ENCODE measurements at regions not wholly inside any gene's neighbourhood (a gene's known extent, or its start where the extent isn't known, plus 50 kb on each side); places are given as distances from the start of the nearest gene placed in this dataset.

DNA sequence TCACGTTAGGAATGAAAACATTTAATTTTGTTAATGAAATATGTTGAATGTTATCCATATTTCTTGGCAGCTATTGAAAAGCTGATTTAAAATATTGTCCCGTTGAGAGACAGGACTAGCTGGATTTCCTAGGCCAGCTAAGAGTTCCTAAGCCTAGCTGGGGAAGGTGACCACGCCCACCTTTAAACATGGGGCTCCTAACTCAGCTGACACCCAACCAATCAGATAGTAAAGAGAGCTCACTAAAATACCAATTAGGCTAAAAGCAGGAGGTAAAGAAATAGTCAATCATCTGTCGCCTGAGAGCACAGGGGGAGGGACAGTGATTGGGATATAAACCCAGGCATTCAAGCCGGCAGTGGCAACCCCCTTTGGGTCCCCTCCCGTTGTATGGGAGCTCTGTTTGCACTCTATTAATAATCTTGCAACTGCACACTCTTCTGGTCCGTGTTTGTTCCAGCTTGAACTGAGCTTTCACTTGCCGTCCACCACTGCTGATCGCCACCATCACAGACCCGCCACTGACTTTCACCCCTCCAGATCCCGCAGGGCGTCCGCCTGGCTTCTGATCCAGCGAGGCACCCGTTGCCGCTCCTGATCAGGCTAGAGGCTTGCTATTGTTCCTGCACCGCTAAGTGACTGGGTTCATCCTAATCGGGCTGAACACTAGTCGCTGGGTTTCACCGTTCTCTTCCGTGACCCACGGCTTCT, 308.9 kb downstream of the GLUD2 start:
- DNase-seq (ENCODE audit: unreplicated experiment) = no peak
- Mint-ChIP-seq H3K9me3 (ENCODE audit: unreplicated experiment) (peaks cover 5% of the 10 kb centered on the region), H3K27ac (ENCODE audit: low read depth, unreplicated experiment) (no peak overlapping the region), H3K4me1 (ENCODE audit: insufficient read depth, unreplicated experiment) (no peaks in the 10 kb centered on the region), H3K4me3 (ENCODE audit: unreplicated experiment) (no peak overlapping the region), H3K36me3 (ENCODE audit: insufficient read depth, unreplicated experiment) (no peaks in the 10 kb centered on the region), H3K27me3 (ENCODE audit: insufficient read depth, unreplicated experiment) (no peaks in the 10 kb centered on the region)
- TF ChIP-seq CTCF (IDR thresholded peaks at IDR 0.05; ENCODE audit: unreplicated experiment) = no peak
- ChIA-PET POLR2A (interaction anchor here (0.6 kb wide), 1 partner anchor 1194 kb away, joined by 3 read pairs; no protein-coding TSS in a partner anchor), CTCF (interaction anchor here (0.6 kb wide), 1 partner anchor 702 kb away, joined by 4 read pairs; no protein-coding TSS in a partner anchor)
- BruUV-seq (replicated peaks) = no TSS peak
- intact Hi-C loops (cut with micrococcal nuclease) = no loop called here

DNA sequence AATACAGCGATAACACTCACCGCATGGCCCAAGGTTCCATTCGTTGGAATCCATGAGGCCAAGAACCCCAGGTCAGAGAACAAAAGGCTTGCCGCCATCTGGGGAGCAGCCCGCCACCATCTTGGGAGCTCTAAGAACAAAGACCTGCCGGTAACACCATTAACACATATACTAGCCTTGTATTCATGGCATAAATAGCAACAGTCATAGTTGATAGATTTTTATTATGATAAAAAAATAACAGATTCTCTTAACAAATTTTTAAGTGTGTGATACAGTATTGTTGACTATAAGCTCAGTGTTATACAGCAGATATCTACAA, 309.4 kb downstream of the GLUD2 start:
- H3K36me3 Mint-ChIP-seq (ENCODE audit: insufficient read depth, unreplicated experiment) = no peaks in the 10 kb centered on the region
- intact Hi-C loops (cut with micrococcal nuclease) = no loop called here

GRCh38 chrX:121360280-121360679, 312.9 kb downstream of the GLUD2 start:
- no peak overlapping the region for H3K27ac Mint-ChIP-seq (ENCODE audit: low read depth, unreplicated experiment)
- intact Hi-C loops (cut with micrococcal nuclease) = no loop called here
- no peak for TF ChIP-seq CTCF (IDR thresholded peaks at IDR 0.05; ENCODE audit: unreplicated experiment)
- no peaks in the 10 kb centered on the region for H3K4me1 Mint-ChIP-seq (ENCODE audit: insufficient read depth, unreplicated experiment)
- ChIA-PET CTCF (no interaction called here), POLR2A (no interaction called here)
- peaks cover 11% of the 10 kb centered on the region for H3K9me3 Mint-ChIP-seq (ENCODE audit: unreplicated experiment)
- no peak overlapping the region for H3K4me3 Mint-ChIP-seq (ENCODE audit: unreplicated experiment)
- BruUV-seq (replicated peaks) = no TSS peak
- H3K27me3 Mint-ChIP-seq (ENCODE audit: insufficient read depth, unreplicated experiment) = no peaks in the 10 kb centered on the region
- DNase-seq (ENCODE audit: unreplicated experiment) = no peak
- H3K36me3 Mint-ChIP-seq (ENCODE audit: insufficient read depth, unreplicated experiment) = no peaks in the 10 kb centered on the region

More for the DNA sequence above, 309.4 kb downstream of the GLUD2 start:
- H3K27ac Mint-ChIP-seq (ENCODE audit: low read depth, unreplicated experiment) = no peak overlapping the region
- H3K4me1 Mint-ChIP-seq (ENCODE audit: insufficient read depth, unreplicated experiment) = no peaks in the 10 kb centered on the region
- no peaks in the 10 kb centered on the region for H3K9me3 Mint-ChIP-seq (ENCODE audit: unreplicated experiment)
- ChIA-PET POLR2A (no interaction called here), CTCF (no interaction called here)
- no TSS peak for BruUV-seq (replicated peaks)
- H3K27me3 Mint-ChIP-seq (ENCODE audit: insufficient read depth, unreplicated experiment) = no peaks in the 10 kb centered on the region
- H3K4me3 Mint-ChIP-seq (ENCODE audit: unreplicated experiment) = no peak overlapping the region
- no peak for DNase-seq (ENCODE audit: unreplicated experiment)
- TF ChIP-seq CTCF (IDR thresholded peaks at IDR 0.05; ENCODE audit: unreplicated experiment) = no peak

- intact Hi-C loops (cut with micrococcal nuclease) = no loop called here
- Mint-ChIP-seq H3K4me1 (ENCODE audit: insufficient read depth, unreplicated experiment) (no peaks in the 10 kb centered on the region), H3K36me3 (ENCODE audit: insufficient read depth, unreplicated experiment) (no peaks in the 10 kb centered on the region), H3K27me3 (ENCODE audit: insufficient read depth, unreplicated experiment) (no peaks in the 10 kb centered on the region), H3K27ac (ENCODE audit: low read depth, unreplicated experiment) (no peak overlapping the region), H3K4me3 (ENCODE audit: unreplicated experiment) (no peak overlapping the region), H3K9me3 (ENCODE audit: unreplicated experiment) (peaks cover 15% of the 10 kb centered on the region)
- no peak for DNase-seq (ENCODE audit: unreplicated experiment)
- CTCF ChIA-PET = no interaction called here
- no TSS peak for BruUV-seq (replicated peaks)
- POLR2A ChIA-PET = no interaction called here
- TF ChIP-seq CTCF (IDR thresholded peaks at IDR 0.05; ENCODE audit: unreplicated experiment) = no peak
Observed at GRCh38 chrX:121365572-121366161, 318.3 kb downstream of the GLUD2 start.
